NB4 (cell line): ENCODE measurements at regions not wholly inside any gene's neighbourhood (a gene's known extent, or its start where the extent isn't known, plus 50 kb on each side); places are given as distances from the start of the nearest gene placed in this dataset.
"Not testable (repeated sequence)": the region's sequence is repeated elsewhere in the genome, so short reads cannot be mapped to it uniquely, and the experiment has no call there.

Source experiments
- POLR2A ChIP-seq: IDR thresholded peaks from 2 replicates; pipeline ENCODE4 v1.6.1; 2011; ENCODE audit warnings: mild to moderate bottlenecking; ENCODE audit not compliant: insufficient read length; ENCODE audit errors: extremely low read depth
- TF ChIP-seq, protein P1 (sequence below): IDR thresholded peaks from one replicate; pipeline ENCODE4 v1.5.1; 2012; ENCODE audit warnings: low read depth, low read length

DNA sequence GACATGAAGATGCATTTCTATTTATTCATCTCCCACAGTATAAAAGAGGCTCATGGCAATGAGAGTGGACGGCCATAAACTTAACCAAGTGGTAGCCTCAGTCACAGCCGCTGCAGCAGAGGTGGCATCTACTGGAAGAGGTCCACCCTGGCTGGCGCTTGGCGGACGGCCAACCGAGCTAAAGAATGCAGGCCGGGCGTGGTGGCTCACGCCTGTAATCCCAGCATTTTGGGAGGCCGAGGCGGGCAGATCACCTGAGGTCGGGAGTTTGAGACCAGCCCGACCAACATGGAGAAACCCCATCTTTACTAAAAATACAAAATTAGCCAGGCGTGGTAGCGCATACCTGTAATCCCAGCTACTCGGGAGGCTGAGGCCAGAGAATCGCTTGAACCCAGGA lies 51.7 kb upstream of the EIF5 start:
- not testable (repeated sequence) for TF ChIP-seq POLR2A
- TF ChIP-seq, protein P1, sequence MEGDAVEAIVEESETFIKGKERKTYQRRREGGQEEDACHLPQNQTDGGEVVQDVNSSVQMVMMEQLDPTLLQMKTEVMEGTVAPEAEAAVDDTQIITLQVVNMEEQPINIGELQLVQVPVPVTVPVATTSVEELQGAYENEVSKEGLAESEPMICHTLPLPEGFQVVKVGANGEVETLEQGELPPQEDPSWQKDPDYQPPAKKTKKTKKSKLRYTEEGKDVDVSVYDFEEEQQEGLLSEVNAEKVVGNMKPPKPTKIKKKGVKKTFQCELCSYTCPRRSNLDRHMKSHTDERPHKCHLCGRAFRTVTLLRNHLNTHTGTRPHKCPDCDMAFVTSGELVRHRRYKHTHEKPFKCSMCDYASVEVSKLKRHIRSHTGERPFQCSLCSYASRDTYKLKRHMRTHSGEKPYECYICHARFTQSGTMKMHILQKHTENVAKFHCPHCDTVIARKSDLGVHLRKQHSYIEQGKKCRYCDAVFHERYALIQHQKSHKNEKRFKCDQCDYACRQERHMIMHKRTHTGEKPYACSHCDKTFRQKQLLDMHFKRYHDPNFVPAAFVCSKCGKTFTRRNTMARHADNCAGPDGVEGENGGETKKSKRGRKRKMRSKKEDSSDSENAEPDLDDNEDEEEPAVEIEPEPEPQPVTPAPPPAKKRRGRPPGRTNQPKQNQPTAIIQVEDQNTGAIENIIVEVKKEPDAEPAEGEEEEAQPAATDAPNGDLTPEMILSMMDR, result not testable (repeated sequence)
